ENCODE measurements at regions not wholly inside any gene's neighbourhood (a gene's known extent, or its start where the extent isn't known, plus 50 kb on each side); places are given as distances from the start of the nearest gene placed in this dataset.
"Not testable (repeated sequence)": the region's sequence is repeated elsewhere in the genome, so short reads cannot be mapped to it uniquely, and the experiment has no call there.

DNA sequence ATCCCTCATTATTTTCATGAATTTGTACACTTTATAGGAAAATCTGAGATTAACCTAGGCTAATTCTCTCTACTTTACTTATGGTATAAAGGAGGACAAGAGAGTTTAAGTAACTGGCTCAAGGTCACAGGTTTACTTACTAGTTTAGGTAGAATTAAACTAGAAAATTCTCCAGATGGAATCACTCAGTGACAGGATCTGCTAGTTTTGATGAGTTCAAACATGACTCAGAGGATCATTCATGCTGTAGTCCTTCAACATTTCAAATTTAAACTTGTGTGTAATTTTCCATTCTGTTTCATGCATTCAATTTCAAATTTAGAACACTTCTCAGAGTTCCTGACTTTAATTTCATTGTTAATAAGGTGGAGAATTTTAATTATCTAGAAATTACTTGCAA is 485.7 kb upstream of the TUSC1 start:
- no peak for DNase-seq (ENCODE audit: low spot score)

GRCh38 chr9:26159575-26160392 is 481.5 kb upstream of the TUSC1 start:
- DNase-seq (ENCODE audit: low spot score): no peak

DNA sequence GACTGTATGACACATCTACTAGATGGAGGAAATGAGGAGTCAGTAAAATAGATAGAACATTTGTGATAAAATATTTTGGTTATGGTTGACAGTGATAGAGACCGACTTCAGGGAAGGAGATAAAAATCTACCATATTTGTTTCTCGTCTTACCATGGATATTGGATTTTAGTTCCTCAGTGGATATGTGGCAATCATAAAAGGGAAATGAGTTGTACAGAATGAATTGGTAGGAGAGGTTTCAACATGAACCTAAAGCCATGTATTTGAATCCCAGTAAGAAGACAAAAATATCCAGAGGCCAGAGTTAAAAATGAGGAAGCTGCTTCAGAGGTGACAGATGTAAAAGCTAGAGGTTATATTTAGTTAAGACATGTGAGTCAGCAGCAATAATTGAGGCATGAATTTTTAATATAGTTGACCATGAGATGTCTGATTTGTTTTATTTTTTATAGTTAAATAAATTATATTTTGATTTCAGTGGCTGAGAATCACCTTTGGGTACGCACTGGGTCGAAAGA is 480.4 kb upstream of the TUSC1 start:
- no peak for DNase-seq (ENCODE audit: low spot score)

DNA sequence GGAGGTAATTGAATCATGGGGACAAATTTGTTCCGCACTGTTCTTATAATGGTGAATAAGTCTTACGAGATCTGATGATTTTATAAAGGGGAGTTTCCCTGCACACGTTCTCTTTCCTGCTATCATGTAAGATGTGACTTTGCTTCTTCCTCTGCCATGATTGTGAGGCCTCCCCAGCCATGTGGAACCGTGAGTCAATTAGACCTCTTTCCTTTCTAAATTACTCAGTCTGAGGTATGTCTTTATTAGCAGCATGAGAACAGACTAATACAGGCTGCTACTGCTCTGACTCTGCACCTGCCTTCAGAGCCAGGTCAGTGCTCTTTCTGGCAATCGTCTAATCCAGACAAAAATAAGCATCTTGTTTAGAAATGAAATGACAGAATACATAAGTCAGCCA is 479.2 kb upstream of the TUSC1 start:
- DNase-seq (ENCODE audit: low spot score): no peak

- no peak for DNase-seq (ENCODE audit: low spot score)
These were observed 474.1 kb upstream of the TUSC1 start for GRCh38 chr9:26152350-26152749.

DNA sequence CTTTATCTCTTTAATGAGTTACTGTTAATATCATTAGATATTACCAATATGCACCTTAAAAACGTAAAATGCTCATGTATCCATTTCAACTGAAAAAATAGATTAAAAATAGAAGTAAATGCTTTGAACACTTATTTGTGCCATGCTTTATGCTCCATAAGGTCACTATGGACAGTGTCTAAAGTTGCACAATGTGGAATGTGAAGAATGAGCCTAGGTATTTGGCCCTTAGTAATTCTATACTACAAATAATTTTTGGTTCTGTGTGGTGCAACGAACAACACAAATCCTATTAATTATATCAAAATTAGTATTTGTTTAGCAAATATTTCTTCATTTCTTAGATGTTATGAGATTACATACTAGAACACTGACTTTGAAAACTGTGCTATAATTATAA is 469.9 kb upstream of the TUSC1 start:
- no peak for DNase-seq (ENCODE audit: low spot score)

GRCh38 chr9:26145938-26146337 is 467.7 kb upstream of the TUSC1 start:
- no peak for DNase-seq (ENCODE audit: low spot score)

- no peak for DNase-seq (ENCODE audit: low spot score)
These were observed 464.4 kb upstream of the TUSC1 start for GRCh38 chr9:26142631-26143030.

GRCh38 chr9:26142201-26142600 is 464.0 kb upstream of the TUSC1 start:
- no peak for DNase-seq (ENCODE audit: low spot score)

DNA sequence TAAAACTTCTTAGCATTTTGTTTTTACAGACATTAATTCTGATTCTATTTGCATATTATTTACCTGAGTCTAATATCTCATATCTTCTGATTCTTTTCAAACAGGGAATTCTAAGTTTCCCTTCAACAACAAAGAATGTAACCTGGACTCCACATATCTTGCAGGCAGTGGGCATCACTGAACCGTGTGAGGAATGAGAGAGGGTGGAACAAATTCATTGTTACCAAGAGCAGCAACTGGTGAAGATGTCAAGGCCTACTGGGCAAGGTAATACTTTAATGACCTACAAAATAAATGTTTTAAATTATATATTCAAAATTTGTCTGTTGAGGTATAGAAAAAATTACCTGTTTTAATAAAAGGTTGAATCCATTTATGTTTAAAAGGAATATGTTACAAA is 455.3 kb upstream of the TUSC1 start:
- no peak for DNase-seq (ENCODE audit: low spot score)

DNA sequence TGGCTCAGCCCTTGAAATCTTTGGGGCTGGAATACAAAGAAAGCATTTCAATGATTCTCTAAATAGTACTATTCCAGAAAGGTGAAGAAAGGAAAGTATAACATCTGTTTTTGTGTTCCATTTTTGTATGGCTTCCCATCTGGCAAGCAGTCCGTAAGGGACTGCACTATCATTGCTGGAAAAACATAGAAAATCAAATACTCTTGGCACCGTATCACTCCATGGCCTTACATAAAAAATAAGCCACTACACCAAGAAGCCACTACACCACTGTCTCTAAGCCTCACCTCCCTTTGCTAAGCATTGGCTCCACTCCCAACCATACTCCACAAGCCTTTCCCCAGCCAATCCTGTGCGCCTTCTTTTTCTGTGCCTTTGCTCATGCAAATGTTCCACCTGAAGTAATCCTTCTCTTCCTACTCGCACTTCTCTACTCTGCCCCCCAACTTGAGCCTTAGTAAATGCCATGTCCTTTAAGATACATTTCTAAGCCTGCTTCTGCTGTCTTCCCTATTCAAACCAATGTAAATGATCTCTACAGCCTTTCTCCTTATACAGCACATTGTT is 454.6 kb upstream of the TUSC1 start:
- DNase-seq (ENCODE audit: low spot score): no peak

GRCh38 chr9:26131886-26132285 is 453.6 kb upstream of the TUSC1 start:
- DNase-seq (ENCODE audit: low spot score): no peak

GRCh38 chr9:26129217-26129616 is 451.0 kb upstream of the TUSC1 start:
- no peak for DNase-seq (ENCODE audit: low spot score)

GRCh38 chr9:26125693-26126092 is 447.4 kb upstream of the TUSC1 start:
- DNase-seq (ENCODE audit: low spot score): no peak

DNA sequence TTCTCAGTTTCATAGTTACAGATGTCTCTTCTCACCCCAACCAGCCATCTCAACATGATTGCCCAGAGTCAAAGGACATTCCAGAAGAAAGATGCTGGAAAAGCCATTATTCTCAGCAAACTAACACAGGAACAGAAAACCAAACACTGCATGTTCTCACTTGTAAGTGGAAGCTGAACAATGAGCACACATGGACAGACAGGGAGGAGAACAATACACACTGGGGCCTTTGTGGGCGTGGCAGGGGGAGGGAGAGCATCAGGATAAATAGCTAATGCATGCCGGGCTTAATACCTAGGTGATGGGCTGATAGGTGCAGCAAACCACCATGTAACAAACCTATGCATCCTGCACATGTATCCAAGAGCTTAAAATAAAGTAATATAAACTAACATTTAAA is 437.8 kb upstream of the TUSC1 start:
- DNase-seq (ENCODE audit: low spot score): not testable (repeated sequence)

DNA sequence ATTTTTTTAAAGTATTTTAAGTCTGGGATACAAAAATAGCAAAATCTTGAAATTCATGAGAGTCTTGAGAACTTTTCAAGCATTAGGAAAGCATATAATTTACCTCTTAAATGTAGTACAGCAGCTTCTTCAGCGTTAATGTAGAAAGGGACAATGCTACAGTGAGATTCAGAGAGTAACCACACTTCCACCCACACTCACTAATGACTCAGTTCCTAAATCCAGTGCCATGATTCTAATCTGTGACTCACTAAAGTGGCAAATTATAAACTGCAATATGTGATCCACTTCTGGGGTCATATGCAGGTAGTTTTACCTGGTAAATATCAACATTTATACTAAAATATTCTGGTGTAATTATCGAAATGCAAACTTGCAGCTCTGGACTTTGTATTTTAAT is 434.5 kb upstream of the TUSC1 start:
- DNase-seq (ENCODE audit: low spot score): no peak

DNA sequence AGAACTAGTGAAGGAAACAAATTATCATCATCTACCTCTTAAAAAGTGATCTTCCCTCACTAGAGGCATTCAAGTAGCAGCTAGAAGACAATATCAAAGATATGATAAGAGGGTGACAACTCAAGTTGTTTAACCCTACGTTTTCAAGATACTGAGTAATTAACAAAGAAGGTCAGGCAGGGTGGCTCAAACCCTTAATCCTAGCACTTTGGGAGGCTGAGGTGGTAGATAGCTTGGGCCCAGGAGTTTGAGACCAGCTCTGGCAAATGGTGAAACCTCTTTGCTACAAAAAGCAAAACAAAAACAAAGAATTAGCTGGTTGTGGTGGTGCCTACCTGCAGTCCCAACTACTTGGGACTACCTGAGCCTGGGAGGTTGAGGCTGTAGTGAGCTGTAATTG is 408.2 kb upstream of the TUSC1 start:
- DNase-seq (ENCODE audit: low spot score): no peak

DNA sequence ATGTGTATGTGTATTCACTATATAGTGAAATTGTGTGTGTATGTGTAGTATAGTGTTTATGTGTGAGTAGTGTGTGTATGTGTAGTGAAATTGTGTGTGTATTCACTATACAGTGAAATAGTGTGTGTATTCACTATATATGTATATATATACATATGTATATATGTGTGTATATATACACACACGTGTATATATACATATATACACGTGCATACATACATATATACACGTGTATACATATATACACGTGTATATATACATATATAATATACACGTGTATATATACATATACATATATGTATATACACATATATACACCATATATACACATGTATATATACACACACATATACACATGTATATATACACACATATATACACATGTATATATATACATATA is 403.6 kb upstream of the TUSC1 start:
- DNase-seq (ENCODE audit: low spot score): no peak

- DNase-seq (ENCODE audit: low spot score): no peak
These were observed 400.5 kb upstream of the TUSC1 start for GRCh38 chr9:26078706-26079105.

GRCh38 chr9:26077860-26078259 is 399.6 kb upstream of the TUSC1 start:
- DNase-seq (ENCODE audit: low spot score): no peak

- no peak for DNase-seq (ENCODE audit: low spot score)
These were observed 389.4 kb upstream of the TUSC1 start for GRCh38 chr9:26067608-26068007.

GRCh38 chr9:26066237-26066636 is 388.0 kb upstream of the TUSC1 start:
- DNase-seq (ENCODE audit: low spot score): no peak

DNA sequence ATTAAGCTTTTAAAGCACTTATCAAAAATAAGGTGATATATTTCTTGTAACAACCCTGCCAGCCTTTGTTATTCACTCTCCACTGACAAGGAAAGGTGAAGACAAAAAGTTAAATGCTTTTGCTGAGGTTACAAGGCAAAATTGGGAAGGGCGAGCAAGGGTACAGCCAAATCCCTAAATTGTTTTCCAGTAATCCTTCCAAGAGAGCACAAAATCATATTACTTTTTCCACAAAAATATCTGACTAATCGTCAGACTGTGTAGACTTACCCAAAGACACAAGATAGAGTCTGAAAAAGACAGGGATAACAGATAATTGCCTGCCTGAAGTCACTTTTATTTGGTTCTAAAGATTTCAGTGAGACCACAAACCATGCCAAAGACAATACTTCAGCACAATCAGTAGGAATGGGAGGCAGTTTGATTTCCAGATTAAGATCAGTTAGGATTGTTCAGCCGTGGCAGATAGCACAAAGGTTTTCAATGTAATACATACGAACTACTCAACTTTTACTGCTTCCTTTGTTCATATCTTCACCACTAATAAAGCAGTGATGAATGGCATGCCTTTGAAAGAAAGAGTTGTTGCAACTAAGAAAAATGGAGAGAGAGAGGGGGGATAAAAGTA is 383.8 kb upstream of the TUSC1 start:
- DNase-seq (ENCODE audit: low spot score): no peak

Measured in SW480 (cell line).